ENCODE measurements at regions not wholly inside any gene's neighbourhood (a gene's known extent, or its start where the extent isn't known, plus 50 kb on each side); places are given as distances from the start of the nearest gene placed in this dataset.

GRCh38 chr13:63882052-63882451, 2466.4 kb upstream of the PCDH20 start (continued):
- TF ChIP-seq ZNF462 (CRISPR knock-in tag; IDR thresholded peaks at IDR 0.05) (no peak), POLR2AphosphoS5 (IDR thresholded peaks at IDR 0.05; ENCODE audit: low read depth) (no peak), ETS1 (IDR thresholded peaks at IDR 0.05) (no peak)

- H3F3A ChIP-seq (replicated peaks; ENCODE audit: low read depth) = no peaks in the 10 kb centered on the region
- H4K20me1 ChIP-seq (replicated peaks; ENCODE audit: insufficient read depth) = no peaks in the 10 kb centered on the region
- H3K27me3 ChIP-seq (ENCODE audit: insufficient read depth) = no peaks in the 10 kb centered on the region
- ATAC-seq (no peak), DNase-seq (ENCODE audit: low spot score) (no peak)
- Mint-ChIP-seq H3K4me3 (no peak overlapping the region), H3K27me3 (ENCODE audit: insufficient read depth, low read depth, poor library complexity) (no peaks in the 10 kb centered on the region), H3K9me3 (no peaks in the 10 kb centered on the region), H3K27ac (no peak overlapping the region), H3K4me1 (no peaks in the 10 kb centered on the region), H3K36me3 (ENCODE audit: low read depth) (no peaks in the 10 kb centered on the region)
- H3K4me2 ChIP-seq = no peak overlapping the region
- no peaks in the 10 kb centered on the region for H3K79me2 ChIP-seq (replicated peaks; ENCODE audit: insufficient read depth)
- H3K4me3 ChIP-seq = no peak overlapping the region
- no peaks in the 10 kb centered on the region for H3K36me3 ChIP-seq (ENCODE audit: insufficient read depth)
- H3K4me1 ChIP-seq (ENCODE audit: insufficient read depth) = no peaks in the 10 kb centered on the region
- H3K9me2 ChIP-seq (ENCODE audit: insufficient read depth) = 0 out of 2 replicates have a peak, but pooled peaks cover 3% of the 10 kb centered on the region
- no peak overlapping the region for H3K27ac ChIP-seq (ENCODE audit: low read depth)
- H2AFZ ChIP-seq = no peak overlapping the region
- TF ChIP-seq ZNF462 (CRISPR knock-in tag; IDR thresholded peaks at IDR 0.05) = no peak
- TF ChIP-seq STAT1 (IDR thresholded peaks at IDR 0.05; ENCODE audit: unreplicated experiment) = no peak
- no peak for TF ChIP-seq CREB1 (CRISPR knock-in tag; IDR thresholded peaks at IDR 0.05; ENCODE audit: low read depth)
These were observed 2465.1 kb upstream of the PCDH20 start for GRCh38 chr13:63880705-63881104.

Data from GM23338 (cell line).